ENCODE measurements at regions not wholly inside any gene's neighbourhood (a gene's known extent, or its start where the extent isn't known, plus 50 kb on each side); places are given as distances from the start of the nearest gene placed in this dataset.
"Not testable (repeated sequence)": the region's sequence is repeated elsewhere in the genome, so short reads cannot be mapped to it uniquely, and the experiment has no call there.

DNA sequence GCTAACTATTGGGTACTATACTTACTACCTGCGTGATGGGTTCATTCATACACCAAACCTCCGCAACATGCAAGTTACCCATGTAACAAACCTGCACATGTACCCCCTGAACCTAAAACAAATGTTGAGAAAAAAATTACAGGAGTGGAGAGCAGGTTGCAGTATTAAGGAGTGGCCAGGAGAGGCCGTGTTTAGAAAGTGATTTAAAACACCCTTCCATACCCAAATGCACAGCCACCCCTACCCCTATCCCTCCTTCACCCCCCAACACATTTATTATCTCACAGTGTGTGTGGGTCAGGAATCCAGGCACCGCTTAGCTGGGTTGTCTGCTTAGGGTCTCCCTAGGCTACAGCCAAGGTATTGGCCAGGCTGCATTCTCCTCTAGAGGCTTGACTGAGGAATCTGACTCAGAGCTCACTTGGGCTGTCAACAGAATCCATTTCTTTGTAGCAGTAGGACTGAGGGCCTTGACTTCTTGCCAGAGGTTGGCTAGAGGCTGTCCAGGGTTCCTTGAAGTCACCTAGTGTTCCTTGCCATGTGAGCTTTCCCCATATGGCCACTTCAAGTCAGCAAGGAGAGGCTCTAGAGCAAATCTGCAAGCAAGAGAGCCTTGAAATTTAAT is 115.3 kb upstream of the NBPF8 start:
- H3K4me3 ChIP-seq (ENCODE audit: low read length); H3K36me3 ChIP-seq (ENCODE audit: insufficient read depth, low read length); H3K9me3 ChIP-seq (ENCODE audit: insufficient read depth, low read depth, low read length); H3K27me3 ChIP-seq (ENCODE audit: insufficient read depth, low read length); H3K4me1 ChIP-seq (ENCODE audit: insufficient read depth, low read length); H3K9ac ChIP-seq (ENCODE audit: low read depth, low read length); H3K27ac ChIP-seq (ENCODE audit: low read depth, low read length): not testable (repeated sequence)
- WGBS = no CpG with 5 or more reads among the region's 4 CpGs

DNA sequence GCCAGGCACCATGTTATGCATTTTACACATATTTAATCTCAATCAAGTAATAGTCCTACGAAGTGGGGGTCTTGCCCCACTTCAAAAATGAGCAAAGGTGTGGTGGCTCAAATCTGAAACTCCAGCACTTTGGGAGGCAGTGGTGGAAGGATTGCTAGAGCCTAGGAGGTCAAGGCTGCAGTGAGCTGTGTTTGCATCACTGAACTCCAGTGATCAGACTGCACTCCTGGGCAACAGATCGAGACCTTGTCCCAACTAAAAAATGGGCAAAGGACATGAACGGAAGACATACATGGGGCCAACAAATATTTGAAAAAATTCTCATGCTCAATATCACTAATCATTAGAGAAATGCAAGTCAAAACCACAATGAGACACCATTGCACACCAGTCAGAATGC is 116.3 kb upstream of the NBPF8 start:
- H3K9ac ChIP-seq (ENCODE audit: low read depth, low read length); H3K36me3 ChIP-seq (ENCODE audit: insufficient read depth, low read length); H3K4me1 ChIP-seq (ENCODE audit: insufficient read depth, low read length); H3K9me3 ChIP-seq (ENCODE audit: insufficient read depth, low read depth, low read length); H3K27ac ChIP-seq (ENCODE audit: low read depth, low read length); H3K27me3 ChIP-seq (ENCODE audit: insufficient read depth, low read length); H3K4me3 ChIP-seq (ENCODE audit: low read length): not testable (repeated sequence)
- WGBS = no CpG with 5 or more reads among the region's 3 CpGs

DNA sequence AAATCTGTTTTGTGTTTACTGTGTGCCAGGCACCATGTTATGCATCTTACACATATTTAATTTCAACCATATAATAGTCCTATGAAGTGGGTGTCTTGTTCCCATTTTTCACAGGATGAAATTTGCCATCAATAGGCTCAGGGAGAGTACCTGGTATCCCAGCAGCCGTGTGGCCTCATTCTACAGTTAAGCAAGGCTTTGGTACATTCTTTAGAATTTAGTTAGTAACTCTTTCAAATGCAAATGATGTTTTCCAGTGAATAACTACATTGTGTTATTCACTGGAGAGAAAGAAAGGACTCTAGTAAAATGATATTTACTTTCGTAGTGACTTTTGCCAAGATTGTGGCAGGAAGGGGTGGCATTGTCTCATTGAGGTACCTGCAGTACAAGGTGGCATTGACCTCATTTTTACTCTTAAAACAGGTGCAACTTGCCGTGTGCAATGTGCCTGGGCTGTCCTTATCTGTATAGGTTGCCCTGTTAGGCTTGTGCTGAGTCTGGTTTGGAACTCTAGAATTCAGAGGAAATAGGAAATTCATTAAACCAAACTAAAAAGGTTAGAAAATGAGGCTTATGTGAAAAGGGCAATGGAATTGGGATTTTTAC is 117.4 kb upstream of the NBPF8 start:
- not testable (repeated sequence) for H3K9me3 ChIP-seq (ENCODE audit: insufficient read depth, low read depth, low read length); H3K36me3 ChIP-seq (ENCODE audit: insufficient read depth, low read length); H3K9ac ChIP-seq (ENCODE audit: low read depth, low read length); H3K4me1 ChIP-seq (ENCODE audit: insufficient read depth, low read length); H3K27me3 ChIP-seq (ENCODE audit: insufficient read depth, low read length); H3K4me3 ChIP-seq (ENCODE audit: low read length); H3K27ac ChIP-seq (ENCODE audit: low read depth, low read length)
- no CpG with 5 or more reads among the region's 3 CpGs for WGBS

DNA sequence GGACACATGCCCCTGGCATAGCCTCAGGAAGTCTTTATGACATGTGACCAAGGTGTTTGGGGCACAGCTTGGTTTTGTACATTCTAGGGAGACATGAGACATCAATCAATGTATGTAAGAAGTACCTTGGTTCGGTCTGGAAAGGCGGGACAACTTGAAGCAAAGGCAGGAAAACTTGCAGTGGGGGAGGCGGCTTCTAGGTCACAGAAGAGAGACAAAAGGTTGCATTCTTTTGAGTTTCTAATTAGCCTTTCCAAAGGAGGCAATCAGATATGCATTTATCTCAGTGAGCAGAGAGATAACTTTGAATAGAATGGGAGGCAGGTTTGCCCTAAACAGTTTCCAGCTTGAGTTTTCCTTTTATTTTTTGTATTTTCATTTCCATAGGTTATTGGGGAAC is 113.8 kb upstream of the SEC22B start:
- H3K4me1 ChIP-seq (ENCODE audit: insufficient read depth, low read length); H3K36me3 ChIP-seq (ENCODE audit: insufficient read depth, low read length); H3K27ac ChIP-seq (ENCODE audit: low read depth, low read length); H3K4me3 ChIP-seq (ENCODE audit: low read length); H3K9ac ChIP-seq (ENCODE audit: low read depth, low read length); H3K27me3 ChIP-seq (ENCODE audit: insufficient read depth, low read length); H3K9me3 ChIP-seq (ENCODE audit: insufficient read depth, low read depth, low read length): not testable (repeated sequence)
- no CpG with 5 or more reads among the region's 3 CpGs for WGBS

DNA sequence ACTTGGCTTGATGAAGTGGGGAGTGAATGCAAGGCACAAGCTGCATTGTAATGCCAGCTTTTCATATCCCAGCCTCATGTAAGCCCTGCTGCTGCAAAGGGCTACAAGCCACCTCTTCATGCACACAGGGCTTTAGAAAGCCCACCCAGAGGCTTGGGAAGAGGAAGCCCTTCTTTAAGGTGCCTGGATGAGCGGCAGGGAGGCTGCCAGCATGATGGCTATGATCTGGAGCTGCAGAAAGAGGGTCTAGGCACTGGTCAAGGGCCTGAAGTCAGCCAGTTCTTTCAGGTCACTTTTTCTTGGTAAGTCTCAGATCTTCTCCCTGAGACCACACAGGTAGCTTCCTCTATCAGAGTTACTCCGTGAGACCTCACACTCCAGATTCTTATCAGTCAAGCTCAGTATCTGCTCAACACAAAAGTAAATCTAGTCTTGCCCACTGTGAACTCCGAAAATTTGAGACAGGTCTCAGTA is 113.3 kb upstream of the SEC22B start:
- not testable (repeated sequence) for H3K9me3 ChIP-seq (ENCODE audit: insufficient read depth, low read depth, low read length); H3K9ac ChIP-seq (ENCODE audit: low read depth, low read length); H3K4me1 ChIP-seq (ENCODE audit: insufficient read depth, low read length); H3K27me3 ChIP-seq (ENCODE audit: insufficient read depth, low read length); H3K36me3 ChIP-seq (ENCODE audit: insufficient read depth, low read length); H3K4me3 ChIP-seq (ENCODE audit: low read length); H3K27ac ChIP-seq (ENCODE audit: low read depth, low read length)
- no CpG with 5 or more reads among the region's 3 CpGs for WGBS

DNA sequence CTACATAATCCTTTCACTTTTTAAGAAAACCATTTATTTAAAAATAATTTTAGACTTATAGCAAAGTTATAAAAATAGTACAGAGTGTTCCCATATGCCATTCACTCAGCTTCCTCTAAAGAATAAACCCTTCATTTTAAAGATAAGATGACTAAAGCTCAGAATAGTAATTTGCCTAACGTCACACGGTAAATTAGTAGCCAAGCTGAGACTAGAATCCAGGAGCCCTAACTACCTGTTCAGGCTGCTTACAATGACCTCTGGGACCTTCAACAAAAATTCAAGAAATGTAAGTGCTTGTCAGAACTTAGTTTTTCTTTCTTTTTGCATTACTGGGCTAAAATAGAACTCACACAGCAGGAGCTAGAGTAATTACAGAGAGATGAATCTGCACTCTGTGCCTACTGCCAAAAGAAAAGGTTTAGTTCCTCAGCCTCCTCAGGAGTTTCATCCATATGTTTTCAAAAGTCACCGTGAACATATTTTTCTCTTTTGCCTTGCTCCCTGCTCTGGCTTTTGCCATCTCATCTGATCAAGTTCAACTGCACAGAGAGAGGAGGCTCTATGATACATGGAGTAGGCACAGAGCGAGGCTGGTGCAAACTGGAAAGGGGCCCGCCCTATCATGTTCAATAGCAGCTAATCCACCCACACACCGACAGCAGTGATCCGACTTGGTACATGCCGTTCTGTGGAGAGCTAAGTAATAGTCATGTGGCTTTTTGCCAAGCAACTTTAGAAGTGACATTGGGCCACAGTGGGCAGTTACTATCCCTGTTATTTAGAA is 112.7 kb upstream of the SEC22B start:
- not testable (repeated sequence) for H3K4me1 ChIP-seq (ENCODE audit: insufficient read depth, low read length); H3K4me3 ChIP-seq (ENCODE audit: low read length); H3K27me3 ChIP-seq (ENCODE audit: insufficient read depth, low read length); H3K36me3 ChIP-seq (ENCODE audit: insufficient read depth, low read length); H3K9me3 ChIP-seq (ENCODE audit: insufficient read depth, low read depth, low read length); H3K27ac ChIP-seq (ENCODE audit: low read depth, low read length); H3K9ac ChIP-seq (ENCODE audit: low read depth, low read length)
- WGBS = no CpG with 5 or more reads among the region's 8 CpGs

DNA sequence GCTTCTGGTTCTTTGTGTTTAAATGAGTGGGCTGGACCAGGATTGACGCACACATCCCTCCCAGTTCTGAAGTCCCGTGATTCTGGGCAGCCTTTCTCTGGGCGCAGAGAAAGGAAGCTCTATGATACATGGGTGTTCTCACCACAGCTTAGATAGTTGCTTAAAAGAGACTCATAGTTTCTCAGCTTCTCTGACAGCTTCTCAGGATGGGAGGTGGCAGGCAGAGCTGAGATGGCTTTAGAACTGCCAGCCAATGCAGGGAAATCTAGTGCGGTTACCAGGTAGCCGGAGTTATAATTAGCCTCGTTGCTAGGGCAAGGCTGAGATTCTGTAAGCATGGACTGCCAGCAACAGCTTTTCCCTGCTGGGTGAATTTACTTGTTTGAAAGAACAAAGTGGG is 111.8 kb upstream of the SEC22B start:
- H3K4me3 ChIP-seq (ENCODE audit: low read length); H3K36me3 ChIP-seq (ENCODE audit: insufficient read depth, low read length); H3K4me1 ChIP-seq (ENCODE audit: insufficient read depth, low read length); H3K27ac ChIP-seq (ENCODE audit: low read depth, low read length); H3K27me3 ChIP-seq (ENCODE audit: insufficient read depth, low read length); H3K9ac ChIP-seq (ENCODE audit: low read depth, low read length); H3K9me3 ChIP-seq (ENCODE audit: insufficient read depth, low read depth, low read length): not testable (repeated sequence)
- WGBS = no CpG with 5 or more reads among the region's 6 CpGs

DNA sequence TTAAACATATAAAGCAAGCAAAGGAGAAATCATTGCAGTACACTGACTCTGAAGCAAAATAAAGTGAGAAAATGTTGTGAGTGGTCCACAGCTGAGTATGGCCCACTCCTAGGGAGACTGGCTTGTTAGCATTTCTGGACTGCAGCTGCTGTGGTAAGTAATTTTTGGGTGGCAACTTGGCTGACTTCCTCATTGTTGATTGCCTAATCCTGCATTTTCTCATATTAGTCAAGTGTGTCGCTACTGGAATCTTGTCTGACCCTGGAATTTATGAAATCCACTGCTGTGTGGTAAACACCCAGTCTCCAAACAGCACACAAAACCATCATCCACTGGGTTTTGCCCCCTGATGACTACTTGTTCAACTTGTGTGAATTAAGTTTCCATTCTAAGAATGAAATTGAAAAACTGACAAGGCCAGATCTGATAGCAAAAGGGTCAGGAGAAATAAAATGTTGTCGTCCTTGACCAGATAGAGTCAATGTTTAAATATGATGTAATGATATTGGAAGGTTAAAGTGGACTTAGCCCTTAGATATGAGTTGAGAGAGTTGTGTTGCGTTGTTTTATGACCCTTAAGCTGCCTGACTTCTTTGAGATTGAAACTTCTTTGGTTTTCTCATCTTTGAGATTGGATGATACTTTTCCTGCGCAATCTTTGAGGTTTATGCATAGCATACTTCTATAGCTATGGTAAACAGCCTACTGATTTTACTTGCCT is 106.6 kb upstream of the SEC22B start:
- H3K4me3 ChIP-seq (ENCODE audit: low read length); H3K4me1 ChIP-seq (ENCODE audit: insufficient read depth, low read length); H3K9me3 ChIP-seq (ENCODE audit: insufficient read depth, low read depth, low read length); H3K36me3 ChIP-seq (ENCODE audit: insufficient read depth, low read length); H3K9ac ChIP-seq (ENCODE audit: low read depth, low read length); H3K27ac ChIP-seq (ENCODE audit: low read depth, low read length); H3K27me3 ChIP-seq (ENCODE audit: insufficient read depth, low read length): not testable (repeated sequence)
- no CpG with 5 or more reads among the region's 4 CpGs for WGBS

DNA sequence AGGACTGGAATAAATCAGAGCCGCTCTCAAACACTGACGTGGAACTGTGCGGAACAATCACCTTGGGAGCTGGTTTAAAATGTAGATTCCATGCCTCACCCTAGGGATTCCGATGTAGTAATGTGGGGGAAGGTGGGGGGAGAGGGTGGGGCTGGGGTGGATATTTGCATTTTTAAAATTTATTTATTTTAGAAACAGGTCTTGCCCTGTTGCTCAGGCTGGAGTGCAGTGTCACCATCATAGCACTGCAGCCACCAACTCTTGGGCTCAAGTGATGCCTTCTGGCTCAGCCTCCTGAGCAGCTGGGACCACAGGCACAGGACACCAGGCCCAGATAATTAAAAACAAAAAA is 101.9 kb upstream of the SEC22B start:
- not testable (repeated sequence) for H3K4me1 ChIP-seq (ENCODE audit: insufficient read depth, low read length); H3K27me3 ChIP-seq (ENCODE audit: insufficient read depth, low read length); H3K9me3 ChIP-seq (ENCODE audit: insufficient read depth, low read depth, low read length); H3K9ac ChIP-seq (ENCODE audit: low read depth, low read length); H3K36me3 ChIP-seq (ENCODE audit: insufficient read depth, low read length); H3K27ac ChIP-seq (ENCODE audit: low read depth, low read length); H3K4me3 ChIP-seq (ENCODE audit: low read length)
- no CpG with 5 or more reads among the region's 4 CpGs for WGBS

DNA sequence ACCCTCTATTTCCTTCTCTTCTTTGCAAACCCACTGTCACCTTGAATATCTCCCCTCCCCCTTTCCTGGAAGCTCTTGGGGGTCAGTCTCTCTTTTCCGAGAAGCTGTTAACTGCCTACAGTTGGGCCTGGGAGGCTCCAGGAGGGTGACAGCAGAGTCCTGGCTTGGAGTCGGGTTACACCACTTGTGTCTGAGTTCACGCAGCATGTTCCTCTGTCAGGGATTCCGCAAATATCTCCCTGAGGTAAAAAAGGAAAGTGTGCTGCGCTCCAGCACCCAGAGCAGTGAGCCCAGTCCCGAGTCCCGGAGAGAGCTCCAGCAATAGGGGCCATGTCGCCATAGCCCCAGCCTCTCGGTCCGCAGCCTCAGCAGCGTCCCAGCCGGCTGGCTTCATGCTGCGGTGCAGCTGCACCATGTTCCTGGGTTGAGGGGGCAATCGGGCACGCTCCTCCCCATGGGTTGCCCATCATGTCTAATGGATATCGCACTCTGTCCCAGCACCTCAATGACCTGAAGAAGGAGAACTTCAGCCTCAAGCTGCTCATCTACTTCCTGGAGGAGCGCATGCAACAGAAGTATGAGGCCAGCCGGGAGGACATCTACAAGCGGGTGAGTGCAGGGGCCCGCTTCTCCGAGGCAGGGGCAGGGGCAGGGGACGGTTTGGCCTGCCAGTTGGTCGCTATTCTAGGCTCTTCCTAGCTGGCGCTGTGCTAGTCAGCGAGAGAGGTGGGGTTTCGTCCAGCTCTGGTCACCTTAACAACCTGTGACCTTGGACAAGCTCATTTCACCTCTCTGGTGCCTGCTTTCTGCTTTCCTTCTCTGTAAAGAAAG is 101.3 kb upstream of the SEC22B start:
- H3K4me1 ChIP-seq (ENCODE audit: insufficient read depth, low read length); H3K9ac ChIP-seq (ENCODE audit: low read depth, low read length); H3K27ac ChIP-seq (ENCODE audit: low read depth, low read length); H3K27me3 ChIP-seq (ENCODE audit: insufficient read depth, low read length); H3K9me3 ChIP-seq (ENCODE audit: insufficient read depth, low read depth, low read length); H3K4me3 ChIP-seq (ENCODE audit: low read length); H3K36me3 ChIP-seq (ENCODE audit: insufficient read depth, low read length): not testable (repeated sequence)
- no CpG with 5 or more reads among the region's 26 CpGs for WGBS

DNA sequence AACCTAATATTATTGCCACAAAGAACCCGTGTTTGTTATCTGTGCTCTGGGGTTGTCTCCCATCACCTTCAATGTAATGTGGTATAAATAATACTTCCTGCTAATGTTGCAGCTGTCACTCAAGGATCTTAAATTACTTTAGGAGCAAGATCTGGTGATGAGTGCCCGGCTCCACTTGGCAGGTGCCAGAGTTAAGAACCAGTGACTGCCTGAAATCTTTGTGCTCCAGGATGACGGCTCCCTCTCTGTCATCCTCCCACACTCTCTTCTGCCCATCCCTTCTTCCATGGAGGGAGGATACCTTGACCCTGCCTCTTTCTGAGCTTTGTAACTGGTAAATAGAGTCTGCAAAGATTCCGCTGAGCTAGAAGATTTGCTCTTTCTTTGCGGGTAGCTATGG is 100.4 kb upstream of the SEC22B start:
- H3K4me3 ChIP-seq (ENCODE audit: low read length); H3K4me1 ChIP-seq (ENCODE audit: insufficient read depth, low read length); H3K27me3 ChIP-seq (ENCODE audit: insufficient read depth, low read length); H3K9ac ChIP-seq (ENCODE audit: low read depth, low read length); H3K36me3 ChIP-seq (ENCODE audit: insufficient read depth, low read length); H3K9me3 ChIP-seq (ENCODE audit: insufficient read depth, low read depth, low read length); H3K27ac ChIP-seq (ENCODE audit: low read depth, low read length): not testable (repeated sequence)
- no CpG with 5 or more reads among the region's 5 CpGs for WGBS
